DND-41 (cell line): ENCODE measurements at regions not wholly inside any gene's neighbourhood (a gene's known extent, or its start where the extent isn't known, plus 50 kb on each side); places are given as distances from the start of the nearest gene placed in this dataset.
"Not testable (repeated sequence)": the region's sequence is repeated elsewhere in the genome, so short reads cannot be mapped to it uniquely, and the experiment has no call there.

Experiments used
- ATAC-seq: fragments of 200-7000 bp; cut with Tn5 transposase; 3 replicates; pipeline ENCODE4 v1.9.1; 2021; ENCODE audit warnings: low read depth; ENCODE audit not compliant: insufficient read depth
- DNase-seq: peaks from one replicate; pipeline ENCODE4 v3.0.0-alpha.2; 2020
- H2AFZ ChIP-seq: 2 replicates; pipeline ENCODE4 v1.6.0; 2012; ENCODE audit warnings: low read depth, low read length
- H3K27ac ChIP-seq: 2 replicates; pipeline ENCODE4 v1.5.1; 2012; ENCODE audit warnings: low read length, inconsistent platforms
- H3K27me3 ChIP-seq: fragments of 200-600 bp; sonication (generic); 2 replicates; pipeline ENCODE4 v1.6.0; 2012; ENCODE audit warnings: low read length, mild to moderate bottlenecking, inconsistent platforms; ENCODE audit not compliant: insufficient read depth, poor library complexity
- H3K36me3 ChIP-seq: 2 replicates; pipeline ENCODE4 v1.5.1; 2012; ENCODE audit warnings: low read length, inconsistent platforms; ENCODE audit not compliant: insufficient read depth
- H3K4me1 ChIP-seq: 2 replicates; pipeline ENCODE4 v1.5.1; 2012; ENCODE audit warnings: mild to moderate bottlenecking, low read length; ENCODE audit not compliant: insufficient read depth
- H3K4me2 ChIP-seq: 2 replicates; pipeline ENCODE4 v1.6.0; 2012; ENCODE audit warnings: mild to moderate bottlenecking, moderate library complexity, low read length, inconsistent platforms; ENCODE audit not compliant: insufficient read depth
- H3K4me3 ChIP-seq, 2 experiments: fragments of 200-600 bp in 1 of 2; shearing (Covaris generic) in 1 of 2; 2 replicates each; pipeline ENCODE4 v1.5.1; 2012 to 2016; ENCODE audit warnings: inconsistent platforms in 2 of 2, low read length in 2 of 2, mild to moderate bottlenecking in 2 of 2, low read depth in 1 of 2, moderate library complexity in 1 of 2
- H3K79me2 ChIP-seq: 2 replicates; pipeline ENCODE4 v1.6.0; 2012; ENCODE audit warnings: low read length, inconsistent platforms; ENCODE audit not compliant: insufficient read depth
- H3K9ac ChIP-seq: 2 replicates; pipeline ENCODE4 v1.6.0; 2012; ENCODE audit warnings: low read depth, mild to moderate bottlenecking, inconsistent platforms, low read length, moderate library complexity
- H3K9me3 ChIP-seq: 2 replicates; pipeline ENCODE4 v1.5.1; 2012; ENCODE audit warnings: low read length, moderate library complexity, mild to moderate bottlenecking, inconsistent platforms; ENCODE audit not compliant: insufficient read depth, severe bottlenecking
- H4K20me1 ChIP-seq: 2 replicates; pipeline ENCODE4 v1.6.0; 2012; ENCODE audit warnings: low read length; ENCODE audit not compliant: insufficient read depth
- EZH2 ChIP-seq: IDR thresholded peaks from 3 replicates; pipeline ENCODE4 v1.6.1; 2012; ENCODE audit warnings: borderline replicate concordance, low read depth, mild to moderate bottlenecking, moderate library complexity, low read length, inconsistent platforms; ENCODE audit not compliant: severe bottlenecking
- TF ChIP-seq, protein P1 (sequence below): IDR thresholded peaks from 2 replicates; pipeline ENCODE4 v1.5.1; 2012; ENCODE audit warnings: borderline replicate concordance, low read length, moderate library complexity, mild to moderate bottlenecking; ENCODE audit not compliant: poor library complexity, severe bottlenecking; ENCODE audit errors: extremely low read depth

DNA sequence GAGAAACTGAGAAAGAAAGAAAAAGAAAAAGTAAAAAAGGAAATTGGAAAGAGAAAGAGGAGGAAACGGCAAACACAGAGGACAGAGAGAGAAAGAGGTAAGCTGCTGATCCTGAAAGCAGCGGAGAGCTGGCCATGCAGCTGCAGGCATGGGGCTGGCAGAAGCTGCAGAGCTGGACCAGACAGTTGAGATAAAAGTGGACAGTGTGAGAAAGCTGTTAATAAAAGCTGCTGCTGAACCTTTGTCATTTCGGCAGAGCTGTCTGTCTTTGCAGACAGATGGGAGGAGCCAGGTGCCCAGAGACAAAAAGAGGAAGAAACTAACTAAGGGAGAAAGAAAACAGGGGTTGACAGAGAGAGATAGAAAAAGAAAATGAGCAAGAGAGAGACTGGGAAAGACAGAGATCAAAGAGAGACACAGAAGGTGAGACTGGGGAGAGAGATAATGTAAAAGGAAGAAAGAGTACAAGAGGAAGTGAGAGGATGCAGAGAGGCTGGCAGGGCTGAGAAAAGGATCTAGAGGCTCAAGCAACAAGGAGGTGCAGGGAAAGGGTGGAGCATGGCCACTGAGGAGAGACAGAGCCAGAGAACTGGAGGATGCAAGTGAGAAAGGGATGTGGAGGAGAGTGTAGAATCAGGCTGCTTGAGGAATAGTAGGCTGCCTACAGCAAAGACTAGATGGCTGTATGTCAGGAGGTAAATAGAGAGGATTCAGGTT, 376.8 kb upstream of the FGF16 start:
- DNase-seq (no peak), ATAC-seq (no peak)
- no peaks in the 10 kb centered on the region for H3K36me3 ChIP-seq
- H3K4me2 ChIP-seq = no peak overlapping the region
- H2AFZ ChIP-seq = no peak overlapping the region; the same call in 1 of the 2 replicates
- TF ChIP-seq EZH2 = no peak
- TF ChIP-seq, protein P1, sequence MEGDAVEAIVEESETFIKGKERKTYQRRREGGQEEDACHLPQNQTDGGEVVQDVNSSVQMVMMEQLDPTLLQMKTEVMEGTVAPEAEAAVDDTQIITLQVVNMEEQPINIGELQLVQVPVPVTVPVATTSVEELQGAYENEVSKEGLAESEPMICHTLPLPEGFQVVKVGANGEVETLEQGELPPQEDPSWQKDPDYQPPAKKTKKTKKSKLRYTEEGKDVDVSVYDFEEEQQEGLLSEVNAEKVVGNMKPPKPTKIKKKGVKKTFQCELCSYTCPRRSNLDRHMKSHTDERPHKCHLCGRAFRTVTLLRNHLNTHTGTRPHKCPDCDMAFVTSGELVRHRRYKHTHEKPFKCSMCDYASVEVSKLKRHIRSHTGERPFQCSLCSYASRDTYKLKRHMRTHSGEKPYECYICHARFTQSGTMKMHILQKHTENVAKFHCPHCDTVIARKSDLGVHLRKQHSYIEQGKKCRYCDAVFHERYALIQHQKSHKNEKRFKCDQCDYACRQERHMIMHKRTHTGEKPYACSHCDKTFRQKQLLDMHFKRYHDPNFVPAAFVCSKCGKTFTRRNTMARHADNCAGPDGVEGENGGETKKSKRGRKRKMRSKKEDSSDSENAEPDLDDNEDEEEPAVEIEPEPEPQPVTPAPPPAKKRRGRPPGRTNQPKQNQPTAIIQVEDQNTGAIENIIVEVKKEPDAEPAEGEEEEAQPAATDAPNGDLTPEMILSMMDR = no peak
- no peaks in the 10 kb centered on the region for H4K20me1 ChIP-seq
- H3K4me3 ChIP-seq = no peak overlapping the region
- H3K9ac ChIP-seq = no peak overlapping the region
- no peaks in the 10 kb centered on the region for H3K79me2 ChIP-seq
- no peaks in the 10 kb centered on the region for H3K9me3 ChIP-seq
- H3K4me1 ChIP-seq = no peaks in the 10 kb centered on the region
- H3K27ac ChIP-seq = no peak overlapping the region
- no peaks in the 10 kb centered on the region for H3K27me3 ChIP-seq

DNA sequence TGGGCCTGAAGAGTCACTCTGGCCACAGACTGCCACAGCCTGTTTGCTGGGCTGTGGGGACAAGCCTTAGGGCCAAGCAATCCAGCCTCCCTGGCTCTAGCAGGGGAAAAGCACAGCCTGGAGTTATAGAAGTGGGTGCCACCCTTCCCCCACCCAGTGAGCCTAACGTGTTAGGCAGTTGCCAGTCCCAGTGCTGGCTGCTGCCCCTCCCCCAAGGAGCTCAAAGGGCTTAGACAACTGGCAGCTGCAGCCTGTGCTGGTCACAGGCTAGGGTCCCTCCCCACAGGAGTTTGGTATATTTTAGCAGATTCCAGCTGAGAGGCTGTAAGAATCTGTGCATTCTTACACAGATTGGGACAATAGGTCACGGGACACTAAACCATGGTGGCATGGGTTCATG, 370.3 kb upstream of the FGF16 start:
- H3K27ac ChIP-seq = no peak overlapping the region
- H3K4me2 ChIP-seq = no peak overlapping the region
- no peaks in the 10 kb centered on the region for H4K20me1 ChIP-seq
- no peaks in the 10 kb centered on the region for H3K27me3 ChIP-seq
- no peak overlapping the region for H3K4me3 ChIP-seq
- TF ChIP-seq, protein P1 = no peak
- TF ChIP-seq EZH2 = no peak
- no peak overlapping the region for H2AFZ ChIP-seq
- H3K79me2 ChIP-seq = no peaks in the 10 kb centered on the region
- peak; percentile 2 for DNase-seq
- no peak overlapping the region for H3K9ac ChIP-seq
- H3K36me3 ChIP-seq = no peaks in the 10 kb centered on the region
- H3K4me1 ChIP-seq = no peaks in the 10 kb centered on the region
- peaks cover under 1% of the 10 kb centered on the region for H3K9me3 ChIP-seq
- no peak for ATAC-seq

DNA sequence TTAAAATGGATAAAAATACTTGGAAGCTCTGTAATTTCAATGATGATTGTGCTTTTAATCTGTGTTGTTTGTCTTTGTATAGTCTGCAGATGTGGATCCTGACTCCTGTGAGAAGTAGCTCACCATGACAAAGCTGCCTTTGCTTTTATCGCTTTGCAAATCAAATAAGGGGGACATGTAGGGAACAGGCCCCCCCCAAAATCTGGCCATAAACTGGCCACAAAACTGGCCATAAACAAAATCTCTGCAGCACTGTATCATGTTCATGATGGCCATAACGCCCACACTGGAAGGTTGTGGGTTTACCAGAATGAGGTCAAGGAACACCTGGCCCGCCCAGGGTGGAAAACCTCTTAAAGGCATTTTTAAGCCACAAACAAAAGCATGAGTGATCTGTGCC, 366.0 kb upstream of the FGF16 start:
- ATAC-seq, H3K27me3 ChIP-seq, H3K4me3 ChIP-seq, H3K4me1 ChIP-seq, H3K27ac ChIP-seq, H4K20me1 ChIP-seq, H2AFZ ChIP-seq, H3K4me2 ChIP-seq, H3K36me3 ChIP-seq, H3K9ac ChIP-seq, H3K79me2 ChIP-seq, H3K9me3 ChIP-seq: not testable (repeated sequence)
- peak; percentile 1 for DNase-seq

DNA sequence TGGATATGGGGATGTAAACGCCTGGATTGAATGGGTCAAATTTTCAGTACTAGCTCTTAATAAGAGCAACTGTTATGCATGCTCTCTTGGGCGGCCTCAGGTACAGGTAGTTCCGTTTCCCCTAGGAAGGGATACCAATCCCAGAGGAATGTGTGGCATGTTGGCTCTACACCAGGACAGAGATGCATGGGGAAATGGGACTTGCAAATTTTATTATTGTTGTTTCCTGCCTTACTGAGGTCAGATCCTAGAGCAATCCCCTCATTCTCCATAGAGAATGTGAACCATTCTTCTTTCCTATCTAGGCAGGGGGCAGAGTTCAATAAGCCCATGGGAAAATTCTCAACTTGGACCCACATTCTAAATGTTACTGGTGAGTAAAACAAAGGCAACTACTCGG, 361.8 kb upstream of the FGF16 start:
- no peak for ATAC-seq
- DNase-seq = no peak
- Histone ChIP-seq H3K27ac (no peak overlapping the region), H3K27me3 (no peaks in the 10 kb centered on the region), H2AFZ (no peak overlapping the region), H3K79me2 (no peaks in the 10 kb centered on the region), H4K20me1 (no peaks in the 10 kb centered on the region), H3K9me3 (peaks cover 5% of the 10 kb centered on the region), H3K4me2 (no peak overlapping the region), H3K36me3 (no peaks in the 10 kb centered on the region), H3K9ac (no peak overlapping the region), H3K4me1 (no peaks in the 10 kb centered on the region), H3K4me3 (no peak overlapping the region)
- TF ChIP-seq, protein P1 = no peak
- TF ChIP-seq EZH2 = no peak
